Gastrocnemius medialis (tissue), 4 donors: ENCODE measurements at regions not wholly inside any gene's neighbourhood (a gene's known extent, or its start where the extent isn't known, plus 50 kb on each side); places are given as distances from the start of the nearest gene placed in this dataset.

Source experiments
- CTCF ChIP-seq, 5 experiments: fragments of 450-650 bp in 3 of 5; fragments of 200-600 bp in 2 of 5; sonication (generic) in 2 of 5; IDR thresholded peaks in 4 of 5; conservative IDR thresholded peaks in 1 of 5; 1 replicate in 4 of 5; 2 replicates in 1 of 5; pipeline ENCODE4 v1.5.1; 2016 to 2019; ENCODE audit warnings: antibody characterized with exemption in 5 of 5, mild to moderate bottlenecking in 3 of 5, moderate library complexity in 3 of 5
- POLR2A ChIP-seq, 2 donors: fragments of 450-650 bp; IDR thresholded peaks; one replicate each; pipeline ENCODE4 v1.6.1; 2017; ENCODE audit warnings: antibody characterized with exemption in 2 of 2, mild to moderate bottlenecking in 2 of 2, moderate library complexity in 2 of 2

GRCh38 chr2:34241905-34242762, 643.0 kb upstream of the FAM98A start:
- TF ChIP-seq CTCF (IDR thresholded peaks at IDR 0.05 in 4 of 5, conservative IDR thresholded peaks at IDR 0.05 in 1 of 5) (no peak), POLR2A (IDR thresholded peaks at IDR 0.05) (no peak)
